ENCODE measurements at regions not wholly inside any gene's neighbourhood (a gene's known extent, or its start where the extent isn't known, plus 50 kb on each side); places are given as distances from the start of the nearest gene placed in this dataset.

GRCh38 chr2:185245216-185245615 lies 493.4 kb upstream of the FSIP2 start:
- Histone ChIP-seq H3K79me2 (ENCODE audit: insufficient read depth, low read length) (no peaks in the 10 kb centered on the region), H3K27ac (ENCODE audit: low read depth, low read length) (no peak overlapping the region), H3K4me2 (ENCODE audit: low read length) (no peak overlapping the region), H3K4me1 (ENCODE audit: control insufficient read depth in 1 of 2, insufficient read depth in 2 of 2, low read length in 2 of 2) (no peaks in the 10 kb centered on the region), H3K9ac (ENCODE audit: low read length) (no peak overlapping the region), H3K9me2 (ENCODE audit: insufficient read depth) (no peaks in the 10 kb centered on the region), H3K36me3 (ENCODE audit: control insufficient read depth in 1 of 2, insufficient read depth in 2 of 2, low read length in 2 of 2) (no peaks in the 10 kb centered on the region), H3K27me3 (ENCODE audit: insufficient read depth, low read length) (no peaks in the 10 kb centered on the region), H4K20me1 (ENCODE audit: insufficient read depth) (no peaks in the 10 kb centered on the region), H3K9me3 (ENCODE audit: control insufficient read depth in 1 of 2, insufficient read depth in 1 of 2, low read depth in 1 of 2, low read length in 2 of 2) (no peaks in the 10 kb centered on the region), H3K4me3 (replicated peaks in 1 of 2; ENCODE audit: low read depth in 1 of 2, low read length in 2 of 2) (no peak overlapping the region), H2AFZ (ENCODE audit: low read depth, low read length, poor library complexity, severe bottlenecking) (no peak overlapping the region)
- ChIA-PET RAD21 (ENCODE audit: low non-redundant PET in 1 of 2, low total read pairs in 2 of 2, uncharacterized antibody in 2 of 2, unreplicated experiment in 2 of 2) (no interaction called here), CTCF (no interaction called here), POLR2A (no interaction called here)
- intact Hi-C loops (cut with micrococcal nuclease) = no loop called here
- TF ChIP-seq, protein P1, sequence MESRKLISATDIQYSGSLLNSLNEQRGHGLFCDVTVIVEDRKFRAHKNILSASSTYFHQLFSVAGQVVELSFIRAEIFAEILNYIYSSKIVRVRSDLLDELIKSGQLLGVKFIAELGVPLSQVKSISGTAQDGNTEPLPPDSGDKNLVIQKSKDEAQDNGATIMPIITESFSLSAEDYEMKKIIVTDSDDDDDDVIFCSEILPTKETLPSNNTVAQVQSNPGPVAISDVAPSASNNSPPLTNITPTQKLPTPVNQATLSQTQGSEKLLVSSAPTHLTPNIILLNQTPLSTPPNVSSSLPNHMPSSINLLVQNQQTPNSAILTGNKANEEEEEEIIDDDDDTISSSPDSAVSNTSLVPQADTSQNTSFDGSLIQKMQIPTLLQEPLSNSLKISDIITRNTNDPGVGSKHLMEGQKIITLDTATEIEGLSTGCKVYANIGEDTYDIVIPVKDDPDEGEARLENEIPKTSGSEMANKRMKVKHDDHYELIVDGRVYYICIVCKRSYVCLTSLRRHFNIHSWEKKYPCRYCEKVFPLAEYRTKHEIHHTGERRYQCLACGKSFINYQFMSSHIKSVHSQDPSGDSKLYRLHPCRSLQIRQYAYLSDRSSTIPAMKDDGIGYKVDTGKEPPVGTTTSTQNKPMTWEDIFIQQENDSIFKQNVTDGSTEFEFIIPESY (IDR thresholded peaks at IDR 0.05; ENCODE audit: extremely low read depth, insufficient replicate concordance, low read length) = no peak
- no peak for TF ChIP-seq POLR2AphosphoS5 (IDR thresholded peaks at IDR 0.05; ENCODE audit: low read depth, low read length)
- TF ChIP-seq MAX (IDR thresholded peaks at IDR 0.05) = no peak
- no peak for TF ChIP-seq ELF1 (IDR thresholded peaks at IDR 0.05; ENCODE audit: borderline replicate concordance, low read depth)
- TF ChIP-seq ZFX (IDR thresholded peaks at IDR 0.05) = no peak
- no peak for DNase-seq (ENCODE audit: low read depth, low spot score)
- no TSS peak for BruUV-seq (replicated peaks)
- no peak for ATAC-seq

GRCh38 chr2:185245806-185246205 lies 492.8 kb upstream of the FSIP2 start:
- DNase-seq (ENCODE audit: low read depth, low spot score) (no peak), ATAC-seq (no peak)
- H3K9me3 ChIP-seq (ENCODE audit: control insufficient read depth in 1 of 2, insufficient read depth in 1 of 2, low read depth in 1 of 2, low read length in 2 of 2) = no peaks in the 10 kb centered on the region
- H3K27me3 ChIP-seq (ENCODE audit: insufficient read depth, low read length) = no peaks in the 10 kb centered on the region
- TF ChIP-seq FOSL1 (IDR thresholded peaks at IDR 0.05; ENCODE audit: low read depth) (no peak), ELF1 (IDR thresholded peaks at IDR 0.05; ENCODE audit: borderline replicate concordance, low read depth) (no peak), POLR2AphosphoS5 (IDR thresholded peaks at IDR 0.05; ENCODE audit: low read depth, low read length) (no peak), EGR1 (IDR thresholded peaks at IDR 0.05; ENCODE audit: low read depth) (no peak)
- POLR2A ChIA-PET = no interaction called here
- no peaks in the 10 kb centered on the region for H3K9me2 ChIP-seq (ENCODE audit: insufficient read depth)
- H3K79me2 ChIP-seq (ENCODE audit: insufficient read depth, low read length) = no peaks in the 10 kb centered on the region
- no peaks in the 10 kb centered on the region for H3K36me3 ChIP-seq (ENCODE audit: control insufficient read depth in 1 of 2, insufficient read depth in 2 of 2, low read length in 2 of 2)
- RAD21 ChIA-PET (ENCODE audit: low non-redundant PET in 1 of 2, low total read pairs in 2 of 2, uncharacterized antibody in 2 of 2, unreplicated experiment in 2 of 2) = no interaction called here
- H4K20me1 ChIP-seq (ENCODE audit: insufficient read depth) = no peaks in the 10 kb centered on the region
- no peak overlapping the region for H3K4me3 ChIP-seq (replicated peaks in 1 of 2; ENCODE audit: low read depth in 1 of 2, low read length in 2 of 2)
- no peak overlapping the region for H3K27ac ChIP-seq (ENCODE audit: low read depth, low read length)
- BruUV-seq (replicated peaks) = no TSS peak
- intact Hi-C loops (cut with micrococcal nuclease) = no loop called here
- no peaks in the 10 kb centered on the region for H3K4me1 ChIP-seq (ENCODE audit: control insufficient read depth in 1 of 2, insufficient read depth in 2 of 2, low read length in 2 of 2)
- CTCF ChIA-PET = no interaction called here
- no peak overlapping the region for H3K9ac ChIP-seq (ENCODE audit: low read length)
- H2AFZ ChIP-seq (ENCODE audit: low read depth, low read length, poor library complexity, severe bottlenecking) = no peak overlapping the region
- H3K4me2 ChIP-seq (ENCODE audit: low read length) = no peak overlapping the region

Data from HCT116 (cell line).